SU-DHL-6 (cell line): ENCODE measurements at regions not wholly inside any gene's neighbourhood (a gene's known extent, or its start where the extent isn't known, plus 50 kb on each side); places are given as distances from the start of the nearest gene placed in this dataset.

ENCODE experiments used
- H2AFZ ChIP-seq: fragments of 200-600 bp; sonication (generic); 2 replicates; pipeline ENCODE4 v1.6.1; 2014; ENCODE audit warnings: low read depth, mild to moderate bottlenecking, moderate library complexity, mixed read lengths, antibody characterized with exemption, low read length; ENCODE audit not compliant: severe bottlenecking
- H3F3A ChIP-seq: fragments of 200-600 bp; shearing (Covaris generic); 2 replicates; pipeline ENCODE4 v1.6.0; 2016; ENCODE audit warnings: antibody characterized with exemption, mild to moderate bottlenecking; ENCODE audit not compliant: insufficient read depth
- H3K27ac ChIP-seq: fragments of 200-600 bp; sonication (generic); 2 replicates; pipeline ENCODE4 v1.5.1; 2016; ENCODE audit warnings: low read depth, mild to moderate bottlenecking, low read length, moderate library complexity, mixed read lengths
- H3K27me3 ChIP-seq: fragments of 200-600 bp; sonication (generic), shearing (Covaris generic); 2 replicates; pipeline ENCODE4 v1.6.0; 2014; ENCODE audit warnings: mild to moderate bottlenecking, low read length
- H3K36me3 ChIP-seq: fragments of 200-600 bp; sonication (generic); 2 replicates; pipeline ENCODE4 v1.6.1; 2014; ENCODE audit warnings: mild to moderate bottlenecking, low read length, mixed read lengths
- H3K4me2 ChIP-seq: fragments of 300-600, 200-600 bp; shearing (Covaris generic), sonication (generic); 2 replicates; pipeline ENCODE4 v1.6.0; 2014; ENCODE audit warnings: low read length, low read depth, mild to moderate bottlenecking; ENCODE audit not compliant: poor library complexity, severe bottlenecking
- H3K4me3 ChIP-seq: fragments of 200-600 bp; sonication (generic); 2 replicates; pipeline ENCODE4 v1.5.1; 2014; ENCODE audit warnings: antibody characterized with exemption, low read length, mild to moderate bottlenecking, mixed read lengths; ENCODE audit not compliant: insufficient read depth, poor library complexity, severe bottlenecking
- H3K79me2 ChIP-seq: fragments of 200-600 bp; sonication (generic); 2 replicates; pipeline ENCODE4 v1.6.1; 2014; ENCODE audit warnings: mild to moderate bottlenecking, low read length, moderate library complexity; ENCODE audit not compliant: insufficient read depth
- H3K9ac ChIP-seq: fragments of 200-600 bp; sonication (generic); 2 replicates; pipeline ENCODE4 v1.7.0; 2014; ENCODE audit warnings: mild to moderate bottlenecking, low read length
- H3K9me2 ChIP-seq: fragments of 200-600 bp; sonication (generic); replicated peaks from 2 replicates; pipeline ENCODE4 v1.6.1; 2014; ENCODE audit warnings: low read length; ENCODE audit not compliant: insufficient read depth
- H3K9me3 ChIP-seq: fragments of 200-600 bp; sonication (generic); 2 replicates; pipeline ENCODE4 v1.6.1; 2014; ENCODE audit warnings: low read length, mixed read lengths; ENCODE audit not compliant: insufficient read depth
- H4K20me1 ChIP-seq: fragments of 200-600 bp; sonication (generic); 2 replicates; pipeline ENCODE4 v1.6.1; 2014; ENCODE audit warnings: low read depth, mild to moderate bottlenecking, antibody characterized with exemption, low read length, moderate library complexity, mixed read lengths
- CTCF ChIP-seq: fragments of 200-600 bp; sonication (generic); IDR thresholded peaks from one replicate; pipeline ENCODE4 v1.5.1; 2017; ENCODE audit warnings: antibody characterized with exemption, mild to moderate bottlenecking, low read length, moderate library complexity; ENCODE audit not compliant: insufficient read depth, poor library complexity, severe bottlenecking
- EZH2phosphoT487 ChIP-seq: fragments of 200-600 bp; sonication (generic), shearing (Covaris generic); conservative IDR thresholded peaks from 2 replicates; pipeline ENCODE4 v1.6.1; 2018; ENCODE audit warnings: mild to moderate bottlenecking, antibody characterized with exemption, low read length, moderate library complexity, mixed read lengths

- no peak overlapping the region for H3K27ac ChIP-seq
- H3K9me2 ChIP-seq: no peaks in the 10 kb centered on the region
- no peaks in the 10 kb centered on the region for H3K36me3 ChIP-seq
- H3K27me3 ChIP-seq: no peaks in the 10 kb centered on the region
- H2AFZ ChIP-seq: no peak overlapping the region
- H4K20me1 ChIP-seq: no peaks in the 10 kb centered on the region
- no peak overlapping the region for H3K9ac ChIP-seq
- H3K4me2 ChIP-seq: no peak overlapping the region
- H3K79me2 ChIP-seq: no peaks in the 10 kb centered on the region
- H3F3A ChIP-seq: no peaks in the 10 kb centered on the region
- H3K4me3 ChIP-seq: no peak overlapping the region
- no peaks in the 10 kb centered on the region for H3K9me3 ChIP-seq
- TF ChIP-seq CTCF (no peak), EZH2phosphoT487 (no peak)
Observed at GRCh38 chr12:77163074-77164038, 98.0 kb upstream of the E2F7 start.

- Histone ChIP-seq H3K9ac (no peak overlapping the region), H3K4me2 (no peak overlapping the region), H4K20me1 (no peaks in the 10 kb centered on the region), H3K27me3 (no peaks in the 10 kb centered on the region), H2AFZ (no peak overlapping the region), H3K79me2 (no peaks in the 10 kb centered on the region), H3K36me3 (no peaks in the 10 kb centered on the region), H3K9me2 (no peaks in the 10 kb centered on the region), H3K4me3 (no peak overlapping the region), H3K27ac (no peak overlapping the region), H3K9me3 (no peaks in the 10 kb centered on the region), H3F3A (no peaks in the 10 kb centered on the region)
- TF ChIP-seq EZH2phosphoT487 (no peak), CTCF (no peak)
Observed at GRCh38 chr12:77161944-77162343, 96.6 kb upstream of the E2F7 start.

GRCh38 chr12:77160931-77161330 is 95.6 kb upstream of the E2F7 start:
- no peak overlapping the region for H3K4me2 ChIP-seq

More at GRCh38 chr12:77160931-77161330, 95.6 kb upstream of the E2F7 start:
- Histone ChIP-seq H2AFZ (no peak overlapping the region), H3K36me3 (no peaks in the 10 kb centered on the region), H3K27me3 (no peaks in the 10 kb centered on the region), H3K4me3 (no peak overlapping the region), H3K9me2 (no peaks in the 10 kb centered on the region), H3K27ac (no peak overlapping the region), H3K9ac (no peak overlapping the region), H3K9me3 (no peaks in the 10 kb centered on the region), H3K79me2 (no peaks in the 10 kb centered on the region), H4K20me1 (no peaks in the 10 kb centered on the region), H3F3A (no peaks in the 10 kb centered on the region)
- TF ChIP-seq EZH2phosphoT487 (no peak), CTCF (no peak)
